Stimulated activated CD8-positive, alpha-beta memory T cell treated with anti-CD3 and anti-CD28 coated beads, Interleukin-4, amount 100 ng/mL, for 48 hours (primary cell): ENCODE measurements at regions not wholly inside any gene's neighbourhood (a gene's known extent, or its start where the extent isn't known, plus 50 kb on each side); places are given as distances from the start of the nearest gene placed in this dataset.
"Not testable (repeated sequence)": the region's sequence is repeated elsewhere in the genome, so short reads cannot be mapped to it uniquely, and the experiment has no call there.

Experiments used
- DNase-seq: peaks from one replicate; pipeline ENCODE4 v3.0.0-alpha.2; 2020

DNA sequence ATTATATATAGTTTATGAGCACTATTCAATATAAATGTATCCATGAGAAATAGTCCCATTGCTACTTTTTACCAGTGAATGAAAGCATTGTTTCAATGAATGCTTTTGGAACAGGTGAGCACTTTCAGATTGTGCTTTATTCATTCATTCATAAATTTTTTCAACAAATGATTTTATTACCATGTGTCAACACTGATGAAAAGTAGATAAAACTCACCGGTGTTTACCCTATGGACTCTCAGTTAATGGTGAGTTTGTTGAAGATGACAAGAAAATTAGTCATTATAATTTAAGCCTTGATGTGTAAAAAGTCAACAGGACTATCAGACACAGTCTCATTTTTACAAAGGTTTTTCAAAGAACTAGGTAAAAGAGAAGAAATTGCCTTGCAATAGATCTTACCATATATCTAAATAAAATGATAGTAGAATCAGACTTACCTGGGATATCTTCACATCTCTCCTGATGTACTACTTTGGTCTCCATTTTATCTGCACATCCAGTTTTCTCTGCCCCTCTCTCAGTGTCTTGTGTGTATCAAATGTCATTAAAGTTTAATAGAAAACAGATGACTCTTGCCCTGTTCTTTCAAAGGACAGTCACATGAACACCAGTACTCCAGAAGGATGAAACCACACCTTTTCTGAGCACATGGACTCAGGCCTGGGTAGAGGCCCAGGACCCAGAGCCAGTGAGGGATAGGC is 325.3 kb upstream of the RND3 start:
- no peak for DNase-seq

GRCh38 chr2:150812066-150812465 is 324.6 kb upstream of the RND3 start:
- DNase-seq: no peak

- DNase-seq: no peak
These were observed 323.9 kb upstream of the RND3 start for GRCh38 chr2:150811259-150811855.

DNA sequence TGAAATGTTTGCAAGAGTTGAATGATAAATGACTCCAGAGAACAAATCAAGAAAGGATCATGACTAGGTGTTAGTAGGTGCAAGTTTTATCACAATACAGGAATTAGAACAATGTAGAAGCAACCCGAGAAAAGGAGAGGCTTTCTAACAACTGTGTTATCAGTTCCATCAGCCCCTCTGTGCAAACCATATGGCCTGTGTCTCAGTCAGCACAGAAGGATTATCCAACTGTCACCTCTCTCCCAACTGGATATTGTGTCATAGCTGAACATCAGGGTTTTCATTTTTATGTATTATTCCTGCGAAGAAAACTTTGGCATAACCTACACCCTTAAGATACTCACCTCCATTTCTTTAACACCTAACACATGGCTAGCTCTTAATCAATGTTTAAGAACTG is 321.6 kb upstream of the RND3 start:
- no peak for DNase-seq

DNA sequence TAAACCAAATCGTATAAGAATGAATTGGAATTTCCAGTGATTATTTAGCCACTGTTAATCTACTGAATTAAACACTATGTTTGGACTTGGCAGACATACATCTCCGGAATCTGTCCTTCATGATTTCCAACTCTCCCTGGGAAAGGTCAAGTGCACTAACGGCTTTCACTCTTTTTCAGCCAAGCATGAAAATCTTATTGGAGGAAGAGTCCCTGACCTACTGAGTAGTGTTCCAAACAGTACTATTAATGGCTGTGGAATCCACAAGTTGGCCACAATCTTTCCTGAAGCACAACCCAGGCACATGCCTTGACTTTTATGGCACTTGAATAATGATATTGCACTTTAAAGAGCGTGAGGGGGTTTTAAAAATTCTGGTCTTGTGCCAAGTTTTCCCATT is 318.9 kb upstream of the RND3 start:
- DNase-seq: no peak

DNA sequence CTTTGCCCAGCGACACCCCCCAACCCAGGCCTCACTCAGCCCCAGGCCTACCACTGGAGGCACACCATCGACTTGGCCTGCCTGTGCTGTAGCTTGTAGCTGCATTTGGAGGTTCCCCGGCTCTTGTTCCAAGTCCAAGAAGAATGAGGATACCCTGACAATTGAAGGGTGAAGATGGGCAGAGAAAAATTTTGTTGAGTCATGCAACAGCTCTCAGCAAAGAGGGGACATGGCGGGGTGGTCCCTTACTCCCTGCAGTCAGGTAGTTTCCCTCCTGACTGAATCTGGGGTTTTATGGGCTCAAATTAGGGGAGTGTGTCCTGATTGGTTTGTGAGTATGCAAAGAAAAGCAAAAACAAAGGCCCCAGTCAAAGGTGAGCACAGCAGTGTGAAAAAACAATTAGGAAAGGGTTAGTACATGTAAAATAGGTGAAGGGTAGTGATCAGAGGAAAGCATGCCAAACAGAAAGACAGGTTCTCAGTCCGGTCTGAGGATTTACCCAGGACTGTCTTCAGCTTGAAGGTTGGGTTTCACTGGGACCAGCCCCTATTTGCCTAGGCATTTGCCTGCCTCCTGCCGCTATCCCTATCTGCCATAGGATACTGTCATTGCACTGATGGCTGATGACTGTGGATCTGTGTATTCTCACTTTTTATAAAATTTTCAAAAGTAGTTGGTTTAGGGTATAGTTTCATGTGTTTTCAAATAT is 316.4 kb upstream of the RND3 start:
- DNase-seq: no peak

GRCh38 chr2:150802635-150803034 is 315.2 kb upstream of the RND3 start:
- no peak for DNase-seq

GRCh38 chr2:150796236-150796635 is 308.8 kb upstream of the RND3 start:
- not testable (repeated sequence) for DNase-seq

DNA sequence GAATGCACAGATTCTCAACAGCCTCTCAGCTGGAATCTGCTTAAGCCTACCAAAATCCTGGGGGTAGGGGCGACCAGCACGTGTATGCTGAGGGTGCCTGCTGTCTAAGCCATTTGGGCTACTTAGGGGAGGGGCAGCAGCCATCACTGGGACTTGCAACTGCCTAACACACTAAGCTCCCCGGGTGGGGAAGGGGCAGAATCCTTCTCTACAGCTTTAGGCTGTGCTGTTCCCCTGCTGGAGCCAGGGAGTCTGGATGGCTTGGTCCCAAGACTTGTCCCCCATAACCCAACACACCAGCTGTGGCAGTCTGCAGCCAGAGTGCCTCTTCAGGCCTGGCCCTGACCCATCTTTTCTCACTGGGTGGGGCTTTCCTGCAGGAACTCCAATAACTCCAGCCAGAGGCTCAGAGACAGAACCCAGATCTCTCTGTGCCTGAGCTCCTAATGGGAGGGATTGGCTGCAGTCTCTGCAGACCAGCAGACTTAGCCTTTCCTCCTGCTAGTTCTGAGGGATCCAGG is 305.4 kb upstream of the RND3 start:
- no peak for DNase-seq

GRCh38 chr2:150791567-150791966 is 304.1 kb upstream of the RND3 start:
- DNase-seq: no peak

DNA sequence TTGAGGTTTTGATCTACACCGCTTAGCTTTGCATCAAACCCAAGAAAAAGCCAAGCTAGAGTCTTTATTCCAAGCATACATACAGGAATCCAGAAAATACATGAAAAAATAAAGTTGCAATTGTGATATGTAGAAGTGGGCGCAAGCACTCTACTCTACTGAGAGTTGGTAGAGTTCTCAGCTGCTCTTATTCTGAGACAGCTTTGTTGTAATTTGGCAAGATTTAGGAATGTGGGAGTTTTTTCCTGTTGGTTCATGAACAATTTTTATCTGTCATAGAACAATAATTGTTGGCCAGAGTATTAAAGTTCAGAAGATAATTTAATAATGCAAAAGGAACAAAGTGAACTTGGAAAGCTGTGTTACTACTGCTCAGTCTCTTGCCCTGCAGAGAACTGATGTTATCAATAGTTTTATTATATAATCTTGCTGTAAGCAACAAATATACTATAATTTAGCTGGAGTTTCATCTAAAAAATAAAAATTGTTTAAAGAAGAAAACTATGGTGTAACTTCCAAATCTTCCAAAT is 302.0 kb upstream of the RND3 start:
- no peak for DNase-seq

DNA sequence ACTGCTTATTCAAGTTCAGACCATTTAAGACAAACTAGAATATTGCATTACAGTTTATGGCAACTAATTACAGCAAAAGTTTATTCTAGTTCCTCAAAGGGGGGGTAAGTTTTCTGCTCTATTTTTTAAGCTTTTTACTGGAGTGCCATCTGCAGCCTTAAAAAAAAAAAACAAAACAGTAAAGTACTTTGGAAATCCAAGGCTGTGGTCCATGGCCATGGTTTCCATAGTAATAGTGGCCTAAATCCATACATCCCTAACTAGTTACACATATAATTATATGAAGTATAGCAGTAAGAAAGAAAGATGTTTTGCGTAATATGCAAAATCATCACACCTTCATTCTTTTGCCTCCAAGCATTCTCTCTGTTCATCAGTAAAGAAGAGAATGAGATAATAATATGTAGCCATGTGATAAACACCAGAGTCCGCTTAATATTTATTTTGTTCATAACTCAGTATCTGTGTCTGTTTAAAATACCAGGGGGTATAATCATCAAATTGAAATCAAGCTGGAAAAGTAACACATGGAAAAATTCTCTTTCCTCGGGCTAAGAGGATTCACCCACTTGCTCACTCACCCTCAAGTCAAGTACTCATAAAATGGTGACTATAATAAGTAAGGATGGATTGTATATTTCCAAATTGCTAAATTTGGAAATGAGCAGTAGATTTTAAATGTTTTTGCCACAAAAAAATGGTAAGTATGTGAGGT is 301.1 kb upstream of the RND3 start:
- DNase-seq: no peak

DNA sequence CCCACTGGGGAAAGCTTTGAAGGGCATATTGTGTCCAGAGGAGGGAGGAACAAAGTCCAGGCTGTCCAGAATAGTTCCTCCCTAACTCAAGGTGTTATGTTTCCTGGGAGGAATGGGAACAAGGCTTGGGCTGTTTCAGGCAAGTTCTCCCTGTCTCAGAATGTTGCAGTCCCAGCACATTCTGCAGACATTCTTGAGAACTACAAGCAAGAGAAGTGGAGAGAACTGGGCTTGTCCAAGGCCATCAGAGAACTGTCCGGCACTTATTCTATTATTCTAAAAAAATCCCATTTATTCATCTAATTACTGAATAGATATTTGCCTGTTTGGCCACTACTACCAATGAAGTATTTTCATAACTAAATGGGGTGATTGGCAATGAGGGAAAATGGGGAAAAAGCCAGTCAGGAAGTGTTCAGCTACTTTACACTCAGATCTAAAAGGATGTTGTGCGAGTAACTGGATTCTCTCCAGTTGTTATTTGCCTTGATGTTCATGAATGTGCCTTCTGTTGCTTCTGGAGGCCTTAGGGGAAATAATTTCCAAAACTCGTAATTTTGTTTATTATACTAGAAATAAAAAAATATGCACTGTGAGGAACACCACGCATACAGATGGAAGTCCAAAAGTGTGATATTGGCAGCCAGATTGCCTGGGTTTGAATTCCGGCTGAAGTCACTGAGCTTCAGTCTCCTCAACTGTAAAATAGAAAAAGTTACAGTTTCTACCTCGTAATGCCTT is 300.1 kb upstream of the RND3 start:
- DNase-seq: no peak

GRCh38 chr2:150784389-150784788 is 296.9 kb upstream of the RND3 start:
- no peak for DNase-seq

GRCh38 chr2:150783896-150784295 is 296.4 kb upstream of the RND3 start:
- no peak for DNase-seq

GRCh38 chr2:150783015-150783414 is 295.5 kb upstream of the RND3 start:
- DNase-seq: no peak

GRCh38 chr2:150782613-150783012 is 295.1 kb upstream of the RND3 start:
- DNase-seq: no peak

- DNase-seq: no peak
These were observed 293.7 kb upstream of the RND3 start for GRCh38 chr2:150781142-150781541.

DNA sequence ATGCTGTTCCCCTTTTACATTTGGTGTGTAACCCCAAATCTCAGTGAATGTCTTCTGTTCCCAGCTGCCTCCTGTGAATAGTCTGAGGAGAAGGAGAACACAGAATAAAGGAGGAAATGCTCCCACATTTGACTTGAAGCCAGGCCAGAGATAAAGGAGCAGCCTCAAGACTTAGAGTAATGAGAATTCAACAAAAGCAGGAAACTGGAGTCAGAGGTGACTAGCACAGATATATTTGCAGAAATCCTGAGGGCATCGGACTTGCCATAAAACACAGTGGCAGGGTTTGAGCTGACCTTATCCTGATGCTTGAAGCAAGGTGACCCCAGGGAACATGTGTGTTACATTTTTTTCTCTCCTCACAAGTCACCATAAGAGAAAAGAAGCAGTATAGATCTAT is 291.4 kb upstream of the RND3 start:
- no peak for DNase-seq

GRCh38 chr2:150769421-150769820 is 282.0 kb upstream of the RND3 start:
- no peak for DNase-seq

DNA sequence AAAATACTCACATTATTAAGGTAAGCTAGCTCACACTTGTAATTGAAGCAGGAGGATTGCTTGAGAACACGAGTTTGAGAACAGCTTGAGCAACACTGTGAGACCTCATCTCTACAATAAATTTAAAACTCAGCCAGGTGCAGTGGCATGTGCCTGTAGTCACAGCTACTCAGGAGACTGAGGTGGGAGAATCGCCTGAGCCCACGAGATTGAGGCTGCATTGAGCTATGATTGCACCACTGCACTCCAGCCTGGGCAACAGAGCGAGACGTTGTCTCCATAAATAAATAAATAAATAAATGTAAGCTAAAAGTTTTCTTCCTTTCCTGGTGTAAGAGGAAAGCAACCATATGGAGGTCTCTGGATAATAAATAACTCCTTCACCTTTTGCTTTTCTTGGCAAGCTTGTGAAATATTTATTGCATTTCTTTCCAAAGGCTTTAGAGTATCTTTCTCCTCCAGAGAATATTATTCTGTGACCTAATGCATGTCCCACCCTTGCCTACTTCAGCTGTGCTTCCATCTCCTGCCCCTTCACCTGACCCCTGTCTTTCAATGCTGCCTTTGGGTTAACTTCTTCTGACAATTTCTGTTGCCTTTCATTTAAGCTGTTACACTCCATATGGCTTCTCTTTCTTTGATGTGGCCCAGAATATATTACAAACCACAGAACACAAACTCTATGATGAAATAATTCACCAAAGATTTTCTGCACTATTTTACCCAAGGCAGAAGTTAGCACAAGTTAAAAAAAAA is 280.7 kb upstream of the RND3 start:
- DNase-seq: no peak

- DNase-seq: no peak
These were observed 275.1 kb upstream of the RND3 start for GRCh38 chr2:150762571-150762970.
